Heart left ventricle (tissue), 16 donors: ENCODE measurements at regions not wholly inside any gene's neighbourhood (a gene's known extent, or its start where the extent isn't known, plus 50 kb on each side); places are given as distances from the start of the nearest gene placed in this dataset.
A peak's percentile ranks its signal among the peaks of the same experiment; 100 is the strongest.

Experiments used
- ATAC-seq, 4 donors: fragments of 200-7000 bp; cut with Tn5 transposase; one replicate each; pipeline ENCODE4 v1.9.1; 2020 to 2022; ENCODE audit warnings: moderate library complexity in 4 of 4, mild to moderate bottlenecking in 3 of 4, moderate number of reproducible peaks in 1 of 4
- DNase-seq, 5 donors: peaks; one replicate each; pipeline ENCODE4 v3.0.0-alpha.2; 2020
- H3K27ac ChIP-seq, 12 donors: fragments of 200-600 bp; sonication (generic) in 4 of 12; one replicate each; pipeline versions ENCODE4 v1.5.0 to v1.8.0; 2016 to 2022; ENCODE audit warnings: mild to moderate bottlenecking in 2 of 12
- H3K27me3 ChIP-seq, 9 donors: fragments of 200-600 bp; sonication (generic) in 2 of 9; one replicate each; pipeline versions ENCODE4 v1.5.1 to v1.8.0; 2016 to 2022; ENCODE audit warnings: mild to moderate bottlenecking in 3 of 9
- H3K36me3 ChIP-seq, 9 donors: fragments of 200-600 bp; sonication (generic) in 2 of 9; one replicate each; pipeline versions ENCODE4 v1.5.0 to v1.8.0; 2018 to 2022; ENCODE audit warnings: mild to moderate bottlenecking in 2 of 9
- H3K4me1 ChIP-seq, 12 donors: fragments of 200-600 bp; sonication (generic) in 4 of 12; one replicate each; pipeline versions ENCODE4 v1.5.0 to v1.8.0; 2016 to 2022; ENCODE audit warnings: mild to moderate bottlenecking in 3 of 12
- H3K4me3 ChIP-seq, 12 donors: fragments of 200-600 bp; sonication (generic) in 4 of 12; one replicate each; pipeline versions ENCODE4 v1.5.0 to v1.8.0; 2017 to 2022; ENCODE audit warnings: mild to moderate bottlenecking in 9 of 12, moderate library complexity in 4 of 12
- H3K9me3 ChIP-seq, 12 donors: fragments of 200-600 bp; sonication (generic) in 4 of 12; one replicate each; pipeline versions ENCODE4 v1.5.0 to v1.8.0; 2016 to 2022; ENCODE audit warnings: mild to moderate bottlenecking in 1 of 12
- POLR2A ChIP-seq, 2 donors: fragments of 450-650 bp; IDR thresholded peaks; one replicate each; pipeline ENCODE4 v1.6.1; 2017; ENCODE audit warnings: antibody characterized with exemption in 2 of 2, mild to moderate bottlenecking in 2 of 2, moderate library complexity in 2 of 2
- whole genome bisulfite sequencing, 4 donors: extraction: QIAGEN DNeasy Blood & Tissue Kit in 2 of 4; methylation state at CpG; one replicate each; pipeline versions ENCODE4 v1.1.5 to v1.1.7; 2013 to 2018; 5-methylcytosine and 5-hydroxymethylcytosine counted together
- intact Hi-C, 10 donors: fragments of 100-400 bp; cut with DNase I; formaldehyde crosslinking; loops; one replicate each; pipeline versions ENCODE4 v1.11.1 to v1.14.2; 2022
- TF ChIP-seq, protein P1 (sequence below), 12 donors: fragments of 200-600 bp; sonication (generic) in 4 of 12; IDR thresholded peaks; one replicate each; pipeline versions ENCODE4 v1.5.0 to v1.8.0; 2018 to 2022; ENCODE audit warnings: antibody characterized with exemption in 12 of 12, mild to moderate bottlenecking in 5 of 12
- donor health status: ischemic (EF 13 %, LVEDD 7.1; RV severe dilation, severe dysfunction).
- donor health status: healthy with polysubstance abuse.
- donor health status: DM: no; HTN: yes; CAD: no.
- donor health status: DM: no; HTN: no; CAD: no.
- donor health status: ischemic (EF 25% LVEDD 6.9; RV normal size, moderate dysfunction).
- donor health status: ischemic (EF 25% LVEDD 5.7; RV mildly dilated, moderate dysfunction).
- donor health status: healthy.
- donor health status: DM: yes; HTN: yes; CAD: no.
- donor health status: ischemic (EF 35%, LVEDD 5.7; RV mildly dilated, moderate dysfunction).
- donor health status: nonischemic (EF 11% LVEDD 7.7; RV severe dilation, severe dysfunction).
- donor health status: DM: yes; HTN: yes; CAD: no.
- donor health status: PGD.
- donor health status: ischemic (EF 29% LVEDD 5.4; RV normal size, mild dysfunction).
- donor health status: nonischemic (EF 23%, LVEDD 6.1; RV moderate dilation, normal function).

DNA sequence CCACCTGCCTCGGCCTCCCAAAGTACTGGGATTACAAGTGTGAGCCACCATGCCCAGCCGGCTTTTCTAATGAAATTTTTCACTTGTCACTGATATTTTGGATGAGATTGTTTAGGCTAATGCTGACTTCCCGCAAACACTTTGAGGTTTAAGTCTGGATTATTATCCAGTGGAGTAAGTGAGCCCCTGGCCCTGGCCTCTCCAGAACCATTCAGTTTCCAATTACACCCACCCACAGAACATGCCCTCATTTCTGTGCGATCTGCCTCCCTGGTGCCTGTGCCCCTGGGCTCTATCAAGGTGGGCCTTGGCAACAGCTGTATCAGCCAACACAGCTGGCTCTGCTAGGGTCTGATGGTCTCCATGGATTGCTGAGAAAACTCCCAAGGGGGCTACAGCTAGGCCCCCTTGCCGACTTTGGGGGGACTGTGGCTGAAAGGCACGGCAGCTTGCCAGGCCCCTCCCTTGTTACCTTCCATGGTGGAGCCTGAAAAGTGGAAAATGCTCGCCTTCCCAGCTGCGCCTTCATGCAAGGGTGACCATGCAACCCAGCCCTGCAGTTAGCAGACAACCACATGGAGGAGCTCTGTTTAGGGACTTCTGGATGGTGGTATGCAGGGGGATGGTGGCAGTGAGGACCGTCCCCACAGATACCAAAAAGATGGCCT is 288.9 kb downstream of the FAM43A start:
- no peak overlapping the region for H3K4me3 ChIP-seq
- no peak overlapping the region for H3K27ac ChIP-seq
- intact Hi-C loops = no loop called here
- DNase-seq (no peak), ATAC-seq (no peak)
- peaks cover 0 to 6% (median 0%) of the 10 kb centered on the region in 12 donors for H3K9me3 ChIP-seq
- TF ChIP-seq, protein P1, sequence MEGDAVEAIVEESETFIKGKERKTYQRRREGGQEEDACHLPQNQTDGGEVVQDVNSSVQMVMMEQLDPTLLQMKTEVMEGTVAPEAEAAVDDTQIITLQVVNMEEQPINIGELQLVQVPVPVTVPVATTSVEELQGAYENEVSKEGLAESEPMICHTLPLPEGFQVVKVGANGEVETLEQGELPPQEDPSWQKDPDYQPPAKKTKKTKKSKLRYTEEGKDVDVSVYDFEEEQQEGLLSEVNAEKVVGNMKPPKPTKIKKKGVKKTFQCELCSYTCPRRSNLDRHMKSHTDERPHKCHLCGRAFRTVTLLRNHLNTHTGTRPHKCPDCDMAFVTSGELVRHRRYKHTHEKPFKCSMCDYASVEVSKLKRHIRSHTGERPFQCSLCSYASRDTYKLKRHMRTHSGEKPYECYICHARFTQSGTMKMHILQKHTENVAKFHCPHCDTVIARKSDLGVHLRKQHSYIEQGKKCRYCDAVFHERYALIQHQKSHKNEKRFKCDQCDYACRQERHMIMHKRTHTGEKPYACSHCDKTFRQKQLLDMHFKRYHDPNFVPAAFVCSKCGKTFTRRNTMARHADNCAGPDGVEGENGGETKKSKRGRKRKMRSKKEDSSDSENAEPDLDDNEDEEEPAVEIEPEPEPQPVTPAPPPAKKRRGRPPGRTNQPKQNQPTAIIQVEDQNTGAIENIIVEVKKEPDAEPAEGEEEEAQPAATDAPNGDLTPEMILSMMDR (IDR thresholded peaks at IDR 0.05) = no peak
- TF ChIP-seq POLR2A (IDR thresholded peaks at IDR 0.05) = no peak
- WGBS, 4 donors = 94 to 97% (median 95%) methylated on average over 6 to 9 of the region's 9 CpGs
- H3K36me3 ChIP-seq = no peaks in the 10 kb centered on the region
- H3K27me3 ChIP-seq = no peaks in the 10 kb centered on the region
- peaks cover 0 to 14% (median 0%) of the 10 kb centered on the region in 12 donors for H3K4me1 ChIP-seq

DNA sequence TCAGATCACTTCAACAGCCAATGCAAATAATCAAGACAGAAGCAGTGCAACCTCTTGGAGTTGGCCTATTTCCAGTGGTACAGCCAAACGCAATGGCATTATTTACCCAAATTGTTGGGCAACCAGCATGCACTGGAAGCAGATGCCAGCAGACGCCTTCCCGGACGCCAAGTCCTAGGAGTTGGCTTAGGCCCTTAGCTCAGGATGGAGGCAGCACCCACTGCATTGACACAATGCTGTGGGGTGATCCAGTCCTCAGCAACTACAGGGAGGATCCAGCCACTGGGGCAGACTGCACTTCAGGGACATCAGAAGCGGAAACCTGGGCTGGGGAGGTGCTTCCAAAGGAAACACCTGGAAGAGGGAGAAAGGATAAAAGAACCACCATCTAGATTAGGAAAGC is 290.4 kb downstream of the FAM43A start:
- peaks cover 0 to 14% (median 0%) of the 10 kb centered on the region in 12 donors for H3K4me1 ChIP-seq
- intact Hi-C loops = no loop called here
- DNase-seq = no peak
- no peak overlapping the region for H3K4me3 ChIP-seq
- 59 to 79% (median 73%) methylated on average over 2 to 5 of the region's 5 CpGs for WGBS, 4 donors
- ATAC-seq = peak in 2 of 4 donors; percentile 29 to 66
- no peak for TF ChIP-seq POLR2A (IDR thresholded peaks at IDR 0.05)
- TF ChIP-seq, protein P1 (IDR thresholded peaks at IDR 0.05) = no peak
- no peaks in the 10 kb centered on the region for H3K27me3 ChIP-seq
- no peaks in the 10 kb centered on the region for H3K9me3 ChIP-seq
- H3K27ac ChIP-seq = no peak overlapping the region
- H3K36me3 ChIP-seq = no peaks in the 10 kb centered on the region

DNA sequence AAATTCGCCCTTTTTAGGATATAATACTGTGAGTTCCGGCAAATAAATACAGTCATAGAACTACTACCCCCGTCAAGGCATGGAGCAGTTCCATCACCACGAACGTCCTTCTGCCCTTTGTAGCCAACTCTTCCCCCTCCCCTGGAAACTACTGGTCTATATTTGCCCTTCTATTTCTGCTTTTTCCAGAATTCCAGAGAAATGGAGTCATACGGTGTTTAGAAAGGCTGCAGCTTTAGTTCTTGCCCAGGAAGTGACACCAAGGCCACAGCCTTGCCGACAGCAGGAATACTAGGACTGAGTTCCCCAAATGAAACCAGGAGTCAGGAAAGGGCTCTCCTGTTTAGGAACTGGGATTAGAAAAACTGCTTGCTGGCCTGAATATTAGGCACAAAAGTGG is 291.2 kb downstream of the FAM43A start:
- TF ChIP-seq, protein P1 (IDR thresholded peaks at IDR 0.05) = no peak
- no peak for TF ChIP-seq POLR2A (IDR thresholded peaks at IDR 0.05)
- Histone ChIP-seq H3K4me3 (no peak overlapping the region), H3K27me3 (no peaks in the 10 kb centered on the region), H3K36me3 (no peaks in the 10 kb centered on the region), H3K4me1 (peaks cover 0 to 14% (median 0%) of the 10 kb centered on the region in 12 donors), H3K9me3 (peaks cover 0 to 4% (median 0%) of the 10 kb centered on the region in 12 donors), H3K27ac (no peak overlapping the region)
- WGBS, 4 donors = 58 to 68% (median 66%) methylated on average over 7 of the region's 7 CpGs
- intact Hi-C loops = no loop called here
- DNase-seq (no peak), ATAC-seq (no peak)

DNA sequence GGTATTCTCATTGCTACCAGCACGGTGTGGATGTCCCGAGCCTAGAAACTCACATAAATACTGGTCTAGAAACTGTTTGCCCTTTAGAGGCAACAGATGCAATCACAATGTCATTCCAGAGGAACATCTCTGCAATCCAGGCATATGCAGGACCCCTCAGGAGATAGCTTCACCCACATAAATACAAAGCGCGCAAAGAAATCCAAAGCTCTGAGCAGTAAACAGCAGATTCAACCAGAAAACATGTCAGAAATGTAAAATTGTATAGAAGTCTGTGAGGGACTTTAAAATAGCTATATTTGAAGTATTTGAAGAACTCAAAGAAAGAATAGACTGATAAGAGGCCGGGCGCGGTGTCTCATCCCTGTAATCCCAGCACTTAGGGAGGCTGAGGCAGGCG is 291.7 kb downstream of the FAM43A start:
- DNase-seq = no peak
- 96 to 99% (median 97%) methylated on average over 8 of the region's 8 CpGs for WGBS, 4 donors
- no peak overlapping the region for H3K27ac ChIP-seq
- H3K36me3 ChIP-seq = no peaks in the 10 kb centered on the region
- H3K4me1 ChIP-seq = peaks cover 0 to 14% (median 0%) of the 10 kb centered on the region in 12 donors
- intact Hi-C loops = no loop called here
- TF ChIP-seq POLR2A (IDR thresholded peaks at IDR 0.05) = no peak
- TF ChIP-seq, protein P1 (IDR thresholded peaks at IDR 0.05) = no peak
- no peak overlapping the region for H3K4me3 ChIP-seq
- ATAC-seq = no peak
- no peaks in the 10 kb centered on the region for H3K27me3 ChIP-seq
- H3K9me3 ChIP-seq = peaks cover 0 to 8% (median 0%) of the 10 kb centered on the region in 12 donors
